SK-N-SH treated with all-trans-retinoic acid at 6 μM for 48 hours (cell line): ENCODE measurements at regions not wholly inside any gene's neighbourhood (a gene's known extent, or its start where the extent isn't known, plus 50 kb on each side); places are given as distances from the start of the nearest gene placed in this dataset.

ENCODE experiments used
- ATAC-seq: fragments of 200-7000 bp; cut with Tn5 transposase; 3 replicates; pipeline ENCODE4 v1.9.1; 2020; ENCODE audit warnings: mild to moderate bottlenecking, moderate library complexity
- ARNTL ChIP-seq: fragments of 450-650 bp; formaldehyde crosslinking; IDR thresholded peaks from 2 replicates; pipeline ENCODE4 v1.5.0; 2020; ENCODE audit warnings: low read depth, mild to moderate bottlenecking, moderate library complexity, borderline replicate concordance
- BACH2 ChIP-seq: fragments of 250-450 bp; sonication (Bioruptor Pico); IDR thresholded peaks from 2 replicates; pipeline ENCODE4 v1.9.0; 2021; ENCODE audit warnings: mild to moderate bottlenecking, borderline replicate concordance
- CREB5 ChIP-seq: fragments of 250-450 bp; sonication (Bioruptor Pico); IDR thresholded peaks from 2 replicates; pipeline ENCODE4 v1.5.1; 2020; ENCODE audit warnings: low read depth, mild to moderate bottlenecking, moderate library complexity
- CSDC2 ChIP-seq: fragments of 250-450 bp; sonication (Bioruptor Pico); IDR thresholded peaks from 2 replicates; pipeline ENCODE4 v1.5.0; 2020; ENCODE audit warnings: mild to moderate bottlenecking, moderate library complexity
- CSRNP3 ChIP-seq: fragments of 250-450 bp; sonication (Bioruptor Pico); IDR thresholded peaks from 2 replicates; pipeline ENCODE4 v1.5.1; 2021; ENCODE audit warnings: mild to moderate bottlenecking, moderate library complexity
- ESRRG ChIP-seq: fragments of 250-450 bp; sonication (Bioruptor Pico); IDR thresholded peaks from 2 replicates; pipeline ENCODE4 v1.6.1; 2021; ENCODE audit warnings: mild to moderate bottlenecking
- GLIS3 ChIP-seq: fragments of 250-450 bp; sonication (Bioruptor Pico); IDR thresholded peaks from 2 replicates; pipeline ENCODE4 v1.5.0; 2020; ENCODE audit warnings: mild to moderate bottlenecking, moderate library complexity
- ISL1 ChIP-seq: fragments of 250-450 bp; sonication (Bioruptor Pico); IDR thresholded peaks from 2 replicates; pipeline ENCODE4 v2.1.2; 2022; ENCODE audit warnings: mild to moderate bottlenecking, moderate library complexity
- OSR1 ChIP-seq: fragments of 250-450 bp; sonication (Bioruptor Pico); IDR thresholded peaks from 2 replicates; pipeline ENCODE4 v1.8.0; 2022; ENCODE audit warnings: moderate library complexity, mild to moderate bottlenecking, inconsistent platforms
- PATZ1 ChIP-seq: fragments of 250-450 bp; sonication (Bioruptor Pico); IDR thresholded peaks from 2 replicates; pipeline ENCODE4 v1.8.0; 2020; ENCODE audit warnings: mild to moderate bottlenecking, moderate library complexity, borderline replicate concordance
- PPARA ChIP-seq: fragments of 250-450 bp; sonication (Bioruptor Pico); IDR thresholded peaks from 2 replicates; pipeline ENCODE4 v1.5.0; 2020; ENCODE audit warnings: mild to moderate bottlenecking, borderline replicate concordance
- SNAI2 ChIP-seq: fragments of 250-450 bp; sonication (Bioruptor Pico); IDR thresholded peaks from 2 replicates; pipeline ENCODE4 v1.5.0; 2020; ENCODE audit warnings: mild to moderate bottlenecking, moderate library complexity
- TCF4 ChIP-seq: fragments of 250-450 bp; sonication (Bioruptor Pico); IDR thresholded peaks from 2 replicates; pipeline ENCODE4 v1.8.0; 2021; ENCODE audit warnings: mild to moderate bottlenecking, moderate library complexity, borderline replicate concordance
- ZC3H10 ChIP-seq: fragments of 250-450 bp; sonication (Bioruptor Pico); IDR thresholded peaks from 2 replicates; pipeline ENCODE4 v1.5.1; 2021; ENCODE audit warnings: mild to moderate bottlenecking, moderate library complexity
- ZFP3 ChIP-seq: fragments of 250-450 bp; sonication (Bioruptor Pico); IDR thresholded peaks from 2 replicates; pipeline ENCODE4 v1.5.0; 2020; ENCODE audit warnings: mild to moderate bottlenecking, moderate library complexity
- ZFP30 ChIP-seq: fragments of 450-650 bp; formaldehyde crosslinking; IDR thresholded peaks from 2 replicates; pipeline ENCODE4 v1.5.0; 2022; ENCODE audit warnings: mild to moderate bottlenecking, moderate library complexity
- ZNF565 ChIP-seq: fragments of 450-650 bp; formaldehyde crosslinking; conservative IDR thresholded peaks from 2 replicates; pipeline ENCODE4 v1.5.0; 2020; ENCODE audit warnings: low read depth, mild to moderate bottlenecking, moderate library complexity
- ZNF8 ChIP-seq: fragments of 450-650 bp; formaldehyde crosslinking; IDR thresholded peaks from 2 replicates; pipeline ENCODE4 v1.5.0; 2020; ENCODE audit warnings: mild to moderate bottlenecking, moderate library complexity
- TF ChIP-seq, protein P1 (sequence below): fragments of 250-450 bp; sonication (Bioruptor Pico); IDR thresholded peaks from 2 replicates; pipeline ENCODE4 v1.8.0; 2021; ENCODE audit warnings: low read depth, mild to moderate bottlenecking, moderate library complexity, borderline replicate concordance
- TF ChIP-seq, protein P2 (sequence below): fragments of 250-450 bp; sonication (Bioruptor Pico); IDR thresholded peaks from 2 replicates; pipeline ENCODE4 v1.5.0; 2020; ENCODE audit warnings: mild to moderate bottlenecking, moderate library complexity

DNA sequence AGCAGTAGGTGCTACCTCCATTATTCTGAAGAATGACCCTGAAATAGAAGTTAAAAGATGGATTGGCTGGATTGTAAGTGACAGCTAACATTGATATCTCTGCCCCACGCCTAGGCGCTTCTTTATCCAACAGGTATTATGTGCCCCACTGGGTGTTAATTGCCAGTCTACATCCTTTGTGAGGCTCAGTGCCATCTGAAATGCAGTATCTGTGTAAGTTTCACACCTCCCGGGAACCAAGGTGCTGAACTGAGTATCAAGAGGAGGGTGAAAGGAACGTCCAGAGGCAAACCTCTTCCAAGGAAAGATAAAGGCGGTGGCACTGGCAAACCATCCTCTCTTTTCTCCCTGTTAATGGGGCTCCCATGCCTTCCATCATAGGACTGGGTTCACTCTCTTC, 181.1 kb upstream of the UBL3 start:
- no peak for ATAC-seq
- TF ChIP-seq ARNTL (CRISPR knock-in tag) (no peak), SNAI2 (no peak), PATZ1 (CRISPR knock-in tag) (no peak), CREB5 (CRISPR knock-in tag) (no peak), ISL1 (CRISPR knock-in tag) (no peak), GLIS3 (CRISPR knock-in tag) (no peak), CSRNP3 (no peak), PPARA (CRISPR knock-in tag) (no peak), ZFP3 (CRISPR knock-in tag) (no peak), TCF4 (CRISPR knock-in tag) (no peak), ESRRG (no peak), CSDC2 (CRISPR knock-in tag) (no peak), ZNF565 (CRISPR knock-in tag) (no peak), BACH2 (CRISPR knock-in tag) (no peak), ZFP30 (CRISPR knock-in tag) (no peak)
- TF ChIP-seq, protein P1, sequence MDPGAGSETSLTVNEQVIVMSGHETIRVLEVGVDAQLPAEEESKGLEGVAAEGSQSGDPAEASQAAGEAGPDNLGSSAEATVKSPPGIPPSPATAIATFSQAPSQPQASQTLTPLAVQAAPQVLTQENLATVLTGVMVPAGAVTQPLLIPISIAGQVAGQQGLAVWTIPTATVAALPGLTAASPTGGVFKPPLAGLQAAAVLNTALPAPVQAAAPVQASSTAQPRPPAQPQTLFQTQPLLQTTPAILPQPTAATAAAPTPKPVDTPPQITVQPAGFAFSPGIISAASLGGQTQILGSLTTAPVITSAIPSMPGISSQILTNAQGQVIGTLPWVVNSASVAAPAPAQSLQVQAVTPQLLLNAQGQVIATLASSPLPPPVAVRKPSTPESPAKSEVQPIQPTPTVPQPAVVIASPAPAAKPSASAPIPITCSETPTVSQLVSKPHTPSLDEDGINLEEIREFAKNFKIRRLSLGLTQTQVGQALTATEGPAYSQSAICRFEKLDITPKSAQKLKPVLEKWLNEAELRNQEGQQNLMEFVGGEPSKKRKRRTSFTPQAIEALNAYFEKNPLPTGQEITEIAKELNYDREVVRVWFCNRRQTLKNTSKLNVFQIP (CRISPR knock-in tag) = no peak
- TF ChIP-seq, protein P2, sequence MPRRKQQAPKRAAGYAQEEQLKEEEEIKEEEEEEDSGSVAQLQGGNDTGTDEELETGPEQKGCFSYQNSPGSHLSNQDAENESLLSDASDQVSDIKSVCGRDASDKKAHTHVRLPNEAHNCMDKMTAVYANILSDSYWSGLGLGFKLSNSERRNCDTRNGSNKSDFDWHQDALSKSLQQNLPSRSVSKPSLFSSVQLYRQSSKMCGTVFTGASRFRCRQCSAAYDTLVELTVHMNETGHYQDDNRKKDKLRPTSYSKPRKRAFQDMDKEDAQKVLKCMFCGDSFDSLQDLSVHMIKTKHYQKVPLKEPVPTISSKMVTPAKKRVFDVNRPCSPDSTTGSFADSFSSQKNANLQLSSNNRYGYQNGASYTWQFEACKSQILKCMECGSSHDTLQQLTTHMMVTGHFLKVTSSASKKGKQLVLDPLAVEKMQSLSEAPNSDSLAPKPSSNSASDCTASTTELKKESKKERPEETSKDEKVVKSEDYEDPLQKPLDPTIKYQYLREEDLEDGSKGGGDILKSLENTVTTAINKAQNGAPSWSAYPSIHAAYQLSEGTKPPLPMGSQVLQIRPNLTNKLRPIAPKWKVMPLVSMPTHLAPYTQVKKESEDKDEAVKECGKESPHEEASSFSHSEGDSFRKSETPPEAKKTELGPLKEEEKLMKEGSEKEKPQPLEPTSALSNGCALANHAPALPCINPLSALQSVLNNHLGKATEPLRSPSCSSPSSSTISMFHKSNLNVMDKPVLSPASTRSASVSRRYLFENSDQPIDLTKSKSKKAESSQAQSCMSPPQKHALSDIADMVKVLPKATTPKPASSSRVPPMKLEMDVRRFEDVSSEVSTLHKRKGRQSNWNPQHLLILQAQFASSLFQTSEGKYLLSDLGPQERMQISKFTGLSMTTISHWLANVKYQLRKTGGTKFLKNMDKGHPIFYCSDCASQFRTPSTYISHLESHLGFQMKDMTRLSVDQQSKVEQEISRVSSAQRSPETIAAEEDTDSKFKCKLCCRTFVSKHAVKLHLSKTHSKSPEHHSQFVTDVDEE (CRISPR knock-in tag) = no peak
- TF ChIP-seq, all 23 proteins: peak for 0

DNA sequence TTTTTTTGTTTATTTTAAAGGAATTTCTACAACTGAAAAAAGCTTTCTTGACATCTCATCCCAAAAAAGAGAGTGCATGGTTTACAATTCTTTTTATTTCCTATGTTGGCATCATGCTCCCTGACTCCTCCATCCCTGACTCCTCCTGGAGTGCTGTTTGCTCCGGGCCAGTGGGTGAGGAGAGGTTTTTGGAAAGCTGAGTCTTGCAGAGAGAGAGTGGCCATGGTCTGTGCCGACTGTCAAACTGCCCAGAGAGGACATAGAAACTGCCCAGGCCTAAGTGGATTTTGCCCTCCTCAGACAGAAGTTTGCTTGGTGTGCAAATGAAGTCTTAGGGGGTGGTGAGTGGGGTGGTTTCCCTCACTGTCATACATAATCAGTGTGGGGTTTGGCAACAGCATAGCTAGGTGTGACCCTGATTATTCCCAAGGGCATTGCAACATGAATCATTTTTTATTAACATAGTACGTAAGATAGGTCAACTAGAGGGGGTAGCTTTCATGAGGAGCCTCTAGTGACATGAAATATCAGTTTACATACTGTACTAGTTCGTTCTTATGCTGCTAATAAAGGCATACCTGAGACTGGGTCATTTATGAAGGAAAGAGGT, 179.8 kb upstream of the UBL3 start:
- ATAC-seq = no peak
- TF ChIP-seq, protein P1 (CRISPR knock-in tag) = no peak
- no peak for TF ChIP-seq OSR1
- TF ChIP-seq PATZ1 (CRISPR knock-in tag) = no peak
- TF ChIP-seq BACH2 (CRISPR knock-in tag) = no peak
- no peak for TF ChIP-seq ARNTL (CRISPR knock-in tag)
- TF ChIP-seq CSDC2 (CRISPR knock-in tag) = no peak
- no peak for TF ChIP-seq ZNF8
- TF ChIP-seq TCF4 (CRISPR knock-in tag) = no peak
- no peak for TF ChIP-seq ZFP3 (CRISPR knock-in tag)
- TF ChIP-seq SNAI2 = no peak
- TF ChIP-seq, protein P2 (CRISPR knock-in tag) = no peak
- TF ChIP-seq ZFP30 (CRISPR knock-in tag) = no peak
- no peak for TF ChIP-seq CREB5 (CRISPR knock-in tag)
- TF ChIP-seq ZC3H10 = no peak
